Uterus (tissue), 3 donors: ENCODE measurements at regions not wholly inside any gene's neighbourhood (a gene's known extent, or its start where the extent isn't known, plus 50 kb on each side); places are given as distances from the start of the nearest gene placed in this dataset.

Experiments
- DNase-seq, 2 donors: peaks; one replicate each; pipeline ENCODE4 v3.0.0-alpha.2; 2019 to 2020
- H3K27ac ChIP-seq, 2 donors: fragments of 200-600 bp; sonication (generic); 1 replicate in 1 of 2; 2 replicates in 1 of 2; pipeline ENCODE4 v1.5.1; 2016 to 2018
- H3K27me3 ChIP-seq, 2 donors: fragments of 200-600 bp; sonication (generic); one replicate each; pipeline ENCODE4 v1.5.1; 2018 to 2019; ENCODE audit warnings: control low read depth in 1 of 2
- H3K36me3 ChIP-seq, 2 donors: fragments of 200-600 bp; sonication (generic); one replicate each; pipeline ENCODE4 v1.5.1; 2019; ENCODE audit warnings: control low read depth in 1 of 2
- H3K4me1 ChIP-seq, 2 donors: fragments of 200-600 bp; sonication (generic); one replicate each; pipeline ENCODE4 v1.5.1; 2018 to 2019; ENCODE audit warnings: control low read depth in 1 of 2
- H3K4me3 ChIP-seq, 2 donors: fragments of 200-600 bp; sonication (generic); 1 replicate in 1 of 2; 2 replicates in 1 of 2; pipeline ENCODE4 v1.5.1; 2018 to 2019; ENCODE audit warnings: mild to moderate bottlenecking in 1 of 2
- H3K9me3 ChIP-seq, 2 donors: fragments of 200-600 bp; sonication (generic); one replicate each; pipeline ENCODE4 v1.5.1; 2019; ENCODE audit warnings: control low read depth in 1 of 2
- POLR2A ChIP-seq, 2 donors: fragments of 450-650 bp; IDR thresholded peaks; one replicate each; pipeline ENCODE4 v1.6.1; 2016; ENCODE audit warnings: antibody characterized with exemption in 2 of 2, mild to moderate bottlenecking in 1 of 2, moderate library complexity in 1 of 2
- intact Hi-C: fragments of 100-400 bp; cut with DNase I; formaldehyde crosslinking; loops from one replicate; pipeline ENCODE4 v1.15.1; 2023; ENCODE audit warnings: low total_unique reads
- TF ChIP-seq, protein P1 (sequence below), 4 experiments: fragments of 200-600 bp in 2 of 4; fragments of 450-650 bp in 2 of 4; sonication (generic) in 2 of 4; IDR thresholded peaks; one replicate each; pipeline ENCODE4 v1.5.1; 2016 to 2019; ENCODE audit warnings: antibody characterized with exemption in 4 of 4, mild to moderate bottlenecking in 2 of 4, moderate library complexity in 1 of 4
- donor health status: DM: yes; HTN: yes; CAD: no.

DNA sequence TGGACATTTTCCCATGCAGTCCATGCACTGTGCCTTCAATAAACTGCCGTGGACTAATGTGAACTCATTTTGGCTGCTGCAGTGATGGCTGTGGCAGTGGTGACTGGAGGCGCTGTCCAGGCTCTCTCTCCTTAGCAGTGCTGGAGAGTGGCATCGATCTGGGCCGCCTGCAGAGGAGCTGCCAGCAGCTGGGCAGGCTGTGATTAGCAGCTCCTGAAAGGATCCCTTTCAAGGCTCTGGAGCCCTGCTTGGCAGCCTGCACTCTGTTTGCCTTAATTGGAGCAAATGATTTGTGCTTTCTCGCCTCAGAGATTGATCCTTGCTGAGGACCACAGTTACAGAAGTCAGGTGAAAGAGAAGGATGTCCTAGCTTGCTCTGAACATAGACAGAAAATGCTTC, 130.1 kb upstream of the VWC2 start:
- Histone ChIP-seq H3K36me3 (no peaks in the 10 kb centered on the region), H3K27me3 (no peaks in the 10 kb centered on the region), H3K9me3 (no peaks in the 10 kb centered on the region), H3K27ac (no peak overlapping the region), H3K4me3 (no peak overlapping the region), H3K4me1 (no peaks in the 10 kb centered on the region)
- intact Hi-C loops: no loop called here
- DNase-seq: no peak
- TF ChIP-seq POLR2A (IDR thresholded peaks at IDR 0.05): no peak
- TF ChIP-seq, protein P1, sequence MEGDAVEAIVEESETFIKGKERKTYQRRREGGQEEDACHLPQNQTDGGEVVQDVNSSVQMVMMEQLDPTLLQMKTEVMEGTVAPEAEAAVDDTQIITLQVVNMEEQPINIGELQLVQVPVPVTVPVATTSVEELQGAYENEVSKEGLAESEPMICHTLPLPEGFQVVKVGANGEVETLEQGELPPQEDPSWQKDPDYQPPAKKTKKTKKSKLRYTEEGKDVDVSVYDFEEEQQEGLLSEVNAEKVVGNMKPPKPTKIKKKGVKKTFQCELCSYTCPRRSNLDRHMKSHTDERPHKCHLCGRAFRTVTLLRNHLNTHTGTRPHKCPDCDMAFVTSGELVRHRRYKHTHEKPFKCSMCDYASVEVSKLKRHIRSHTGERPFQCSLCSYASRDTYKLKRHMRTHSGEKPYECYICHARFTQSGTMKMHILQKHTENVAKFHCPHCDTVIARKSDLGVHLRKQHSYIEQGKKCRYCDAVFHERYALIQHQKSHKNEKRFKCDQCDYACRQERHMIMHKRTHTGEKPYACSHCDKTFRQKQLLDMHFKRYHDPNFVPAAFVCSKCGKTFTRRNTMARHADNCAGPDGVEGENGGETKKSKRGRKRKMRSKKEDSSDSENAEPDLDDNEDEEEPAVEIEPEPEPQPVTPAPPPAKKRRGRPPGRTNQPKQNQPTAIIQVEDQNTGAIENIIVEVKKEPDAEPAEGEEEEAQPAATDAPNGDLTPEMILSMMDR (IDR thresholded peaks at IDR 0.05): no peak

DNA sequence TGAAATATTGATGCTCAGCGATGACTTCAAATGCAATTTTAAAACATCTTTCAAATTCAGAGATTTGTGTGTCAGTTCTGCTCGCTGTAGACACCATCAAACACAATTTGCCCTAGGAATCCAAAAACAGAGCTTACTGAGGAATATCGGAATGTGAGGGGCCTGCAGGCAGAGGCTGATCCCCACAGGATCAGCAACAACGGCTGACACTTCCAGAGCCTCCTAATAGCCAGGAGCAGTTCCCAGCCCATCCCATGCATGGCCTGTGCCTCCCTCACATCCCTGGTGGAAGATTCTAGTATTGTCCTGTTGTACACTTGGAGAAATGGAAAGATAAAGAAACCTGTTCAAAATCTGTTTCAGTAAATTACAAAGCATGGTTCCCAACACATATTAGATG, 129.7 kb upstream of the VWC2 start:
- no peak for DNase-seq
- Histone ChIP-seq H3K9me3 (no peaks in the 10 kb centered on the region), H3K27me3 (no peaks in the 10 kb centered on the region), H3K4me1 (no peaks in the 10 kb centered on the region), H3K27ac (no peak overlapping the region), H3K36me3 (no peaks in the 10 kb centered on the region), H3K4me3 (no peak overlapping the region)
- TF ChIP-seq, protein P1 (IDR thresholded peaks at IDR 0.05): no peak
- TF ChIP-seq POLR2A (IDR thresholded peaks at IDR 0.05): no peak
- intact Hi-C loops: no loop called here

DNA sequence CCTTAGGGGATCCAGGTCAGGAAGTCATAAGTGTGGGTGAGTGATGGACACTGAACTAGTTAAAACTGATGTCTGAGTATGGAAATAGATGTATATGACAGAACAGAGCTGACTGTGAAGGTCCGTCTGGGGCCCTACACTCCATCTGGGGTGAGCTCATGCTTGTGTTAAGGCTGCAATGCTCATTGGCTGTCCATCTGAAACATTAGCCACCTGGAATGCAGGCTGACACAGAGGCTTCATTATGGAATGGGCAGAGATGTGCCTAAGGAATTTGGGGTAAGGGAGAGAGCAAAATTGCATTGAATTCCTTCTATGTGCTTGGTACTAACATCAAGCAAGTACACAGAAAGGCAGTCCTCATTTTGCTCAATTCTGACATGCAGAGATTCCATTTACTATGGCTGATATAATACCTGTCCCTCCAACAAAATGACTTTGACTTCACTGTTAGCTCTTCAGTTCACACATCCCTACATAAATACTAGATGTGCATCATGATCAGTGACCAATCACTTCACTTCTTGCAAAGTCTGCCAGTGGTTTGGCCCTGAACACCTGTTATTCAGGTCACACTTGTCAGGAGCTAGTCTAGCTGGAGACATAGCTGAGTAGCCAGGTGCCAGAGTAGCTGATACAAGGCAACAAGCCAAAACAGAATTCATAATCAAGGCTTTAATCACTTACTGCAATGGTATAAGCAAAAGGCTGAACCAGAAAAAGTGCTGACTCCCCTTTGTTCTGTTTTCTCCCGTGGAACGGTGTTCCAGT, 128.9 kb upstream of the VWC2 start:
- no peaks in the 10 kb centered on the region for H3K9me3 ChIP-seq
- no peak overlapping the region for H3K27ac ChIP-seq
- intact Hi-C loops: no loop called here
- H3K27me3 ChIP-seq: no peaks in the 10 kb centered on the region
- DNase-seq: no peak
- no peaks in the 10 kb centered on the region for H3K4me1 ChIP-seq
- H3K4me3 ChIP-seq: no peak overlapping the region
- no peaks in the 10 kb centered on the region for H3K36me3 ChIP-seq
- TF ChIP-seq, protein P1 (IDR thresholded peaks at IDR 0.05): no peak
- TF ChIP-seq POLR2A (IDR thresholded peaks at IDR 0.05): no peak

DNA sequence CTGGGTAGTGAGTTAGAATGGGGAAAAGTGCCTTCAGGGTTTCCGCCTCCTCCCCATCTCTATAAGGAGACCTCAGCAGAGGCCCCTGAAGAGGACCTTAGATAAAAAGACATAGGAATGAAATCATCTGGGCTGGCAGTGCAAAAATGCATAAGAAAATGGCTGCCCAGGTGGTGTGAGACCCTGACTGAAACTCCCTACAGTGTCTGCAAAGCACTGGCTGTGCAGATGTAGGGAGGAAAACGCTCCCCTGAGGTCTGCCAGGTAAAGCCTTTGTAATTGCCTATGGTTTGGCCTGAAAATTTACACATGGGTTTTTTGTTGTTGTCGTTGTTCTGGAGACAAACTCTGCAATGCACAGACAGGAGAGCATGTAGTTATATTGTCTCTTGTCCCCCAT, 128.1 kb upstream of the VWC2 start:
- Histone ChIP-seq H3K4me1 (no peaks in the 10 kb centered on the region), H3K4me3 (no peak overlapping the region), H3K36me3 (no peaks in the 10 kb centered on the region), H3K27ac (no peak overlapping the region), H3K9me3 (no peaks in the 10 kb centered on the region), H3K27me3 (no peaks in the 10 kb centered on the region)
- DNase-seq: no peak
- TF ChIP-seq, protein P1 (IDR thresholded peaks at IDR 0.05): no peak
- TF ChIP-seq POLR2A (IDR thresholded peaks at IDR 0.05): no peak
- intact Hi-C loops: no loop called here

DNA sequence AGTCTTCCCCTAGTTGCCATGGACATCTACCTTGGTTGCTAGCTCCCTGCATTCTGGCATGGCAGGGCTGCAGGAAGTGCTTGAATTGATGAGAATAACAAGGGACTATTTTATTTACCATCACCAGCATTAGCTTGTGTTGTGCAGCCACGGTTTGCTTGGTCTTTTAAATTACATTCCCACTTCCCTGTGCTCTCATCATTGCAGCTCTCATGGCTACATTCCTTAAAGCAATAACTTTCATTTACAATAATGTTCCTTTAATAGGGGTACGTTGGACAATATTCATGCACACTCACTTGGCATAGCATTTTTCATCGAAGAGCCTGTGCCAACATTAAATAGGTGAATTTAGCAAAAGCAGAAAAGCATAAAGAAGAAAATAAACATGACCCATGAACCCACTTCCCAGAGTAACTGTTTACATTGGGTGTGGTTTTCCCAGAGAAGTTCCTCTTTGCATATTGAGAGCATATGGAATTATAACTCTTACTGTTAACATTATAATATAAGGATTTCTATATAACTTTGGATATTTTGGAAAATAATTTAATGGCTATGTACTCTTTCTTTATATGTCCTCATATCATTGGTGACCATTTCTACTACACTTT, 113.2 kb upstream of the VWC2 start:
- Histone ChIP-seq H3K4me3 (no peak overlapping the region), H3K9me3 (no peaks in the 10 kb centered on the region), H3K27ac (no peak overlapping the region), H3K4me1 (no peaks in the 10 kb centered on the region), H3K36me3 (no peaks in the 10 kb centered on the region), H3K27me3 (no peaks in the 10 kb centered on the region)
- no peak for TF ChIP-seq POLR2A (IDR thresholded peaks at IDR 0.05)
- TF ChIP-seq, protein P1 (IDR thresholded peaks at IDR 0.05): no peak
- intact Hi-C loops: no loop called here
- no peak for DNase-seq
